IPS DF 4.7 (cell line): ENCODE measurements at regions not wholly inside any gene's neighbourhood (a gene's known extent, or its start where the extent isn't known, plus 50 kb on each side); places are given as distances from the start of the nearest gene placed in this dataset.

Experiments
- DNase-seq: peaks from one replicate; pipeline ENCODE4 v3.0.0-alpha.2; 2013; ENCODE audit warnings: low spot score; ENCODE audit errors: extremely low read depth

DNA sequence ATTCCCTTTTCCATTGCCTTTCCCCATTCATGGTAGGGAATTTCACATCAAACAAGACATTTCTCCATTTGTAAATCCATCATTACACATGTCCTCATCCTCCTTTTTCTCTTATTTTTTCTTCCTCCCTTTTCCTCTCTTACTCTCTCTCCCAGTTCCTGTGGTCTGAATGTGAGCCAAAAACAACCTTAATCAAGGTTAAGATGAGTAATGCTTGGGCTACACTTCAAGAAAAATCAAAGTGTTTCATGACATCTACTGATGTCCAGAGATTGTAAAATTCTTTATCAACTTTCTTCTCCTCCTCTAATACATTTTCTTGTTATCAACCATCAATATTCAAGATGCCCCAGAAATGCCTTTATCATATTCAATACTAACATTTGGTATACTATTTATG, 172.5 kb upstream of the PRNP start:
- DNase-seq = no peak

DNA sequence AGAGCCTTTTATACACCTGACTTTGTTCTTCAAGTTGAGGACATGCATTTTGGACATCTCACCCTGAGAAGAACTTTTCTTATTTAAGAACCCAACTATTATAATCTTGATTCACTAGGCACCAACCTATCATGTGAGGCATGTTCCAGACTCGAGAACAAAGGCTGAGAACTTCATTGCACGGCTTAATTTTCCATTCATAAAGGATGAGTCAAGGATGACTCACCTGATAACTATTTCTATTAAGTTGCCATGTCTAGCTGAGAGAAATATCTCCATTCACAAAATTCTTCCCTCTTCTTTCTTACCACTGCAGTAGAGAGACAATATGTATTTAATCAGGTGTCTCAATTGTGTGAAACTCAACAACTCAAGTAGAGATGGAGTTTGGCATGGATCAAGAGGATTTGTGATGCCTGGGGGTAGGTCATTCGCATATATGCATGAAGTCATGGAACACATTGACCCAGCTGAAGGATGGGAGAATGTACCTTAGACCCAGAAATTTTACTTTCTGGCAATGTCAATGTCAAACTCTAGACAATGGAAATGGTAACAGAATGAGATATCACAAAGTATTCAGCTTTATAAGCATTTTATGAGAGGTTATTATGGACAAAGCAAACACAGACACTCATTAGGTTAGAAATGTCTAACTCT, 173.2 kb upstream of the PRNP start:
- no peak for DNase-seq

DNA sequence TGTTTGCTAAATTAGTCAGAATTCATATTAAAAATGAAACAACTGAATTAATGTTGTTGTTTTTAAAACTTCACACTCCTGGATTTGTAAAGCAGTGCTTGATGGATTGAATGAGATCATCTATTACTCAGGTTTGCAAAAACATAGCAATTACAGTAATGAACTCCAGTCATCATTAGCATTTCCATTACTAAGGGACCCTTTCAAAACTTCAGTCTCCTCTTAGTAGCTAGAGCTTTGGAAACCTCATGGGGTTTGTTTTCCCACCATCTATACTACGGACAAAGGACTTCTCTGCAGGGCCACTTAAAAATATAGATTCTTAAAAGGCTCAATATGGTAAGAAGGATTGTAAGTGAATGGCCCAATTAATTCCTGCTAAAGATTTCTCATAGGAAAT, 174.5 kb upstream of the PRNP start:
- DNase-seq = no peak

DNA sequence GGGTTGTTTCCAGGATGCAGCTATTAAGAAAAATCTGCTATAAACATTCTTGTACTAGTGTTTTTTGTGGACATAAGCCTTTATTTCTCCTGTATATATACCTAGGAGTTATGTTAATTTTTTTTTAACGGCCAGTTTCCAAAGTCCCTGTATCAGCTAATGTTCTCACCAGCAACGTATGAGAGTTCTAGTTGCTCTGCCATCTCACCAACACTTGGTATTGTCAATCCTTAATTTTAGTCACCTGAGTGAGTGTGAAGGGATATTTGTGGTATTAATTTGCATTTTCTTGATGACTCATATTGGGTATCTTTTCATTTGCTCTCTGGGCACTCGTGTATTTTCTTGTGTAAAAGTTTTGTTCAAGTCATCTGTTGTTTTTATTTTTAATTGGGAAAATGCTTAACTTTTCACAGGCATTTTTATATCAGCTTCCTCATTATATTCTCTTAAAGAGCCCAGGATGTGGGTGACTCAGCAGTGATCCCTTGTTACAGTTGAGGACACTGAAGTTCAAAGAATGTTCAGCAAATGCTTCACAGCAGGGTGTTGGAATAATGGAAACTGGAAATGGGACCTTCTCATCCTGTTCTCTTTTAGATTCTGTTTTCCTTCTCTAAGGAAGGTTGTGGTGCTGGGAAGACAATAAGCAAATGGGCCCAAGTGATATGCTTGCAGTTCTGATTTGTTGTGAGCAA, 176.3 kb upstream of the PRNP start:
- no peak for DNase-seq

DNA sequence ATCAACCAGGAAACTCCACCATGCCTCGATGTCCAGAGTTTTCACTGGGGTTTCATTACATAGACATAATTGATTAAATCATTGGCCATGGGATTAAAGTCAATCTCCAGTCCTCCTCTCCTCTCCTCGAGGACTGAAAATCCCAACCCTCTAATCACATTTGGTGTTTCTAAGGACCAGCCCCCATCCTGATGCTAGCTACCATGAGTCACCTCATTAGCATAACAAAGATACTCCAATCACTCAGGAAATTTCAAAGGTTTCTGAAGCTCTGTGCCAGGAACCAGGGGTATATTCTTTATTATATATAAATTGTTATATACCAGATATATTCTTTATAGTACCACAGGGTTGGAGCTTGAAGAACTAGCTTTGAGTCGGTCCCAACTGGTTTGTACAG, 177.5 kb upstream of the PRNP start:
- peak; percentile 56 for DNase-seq

DNA sequence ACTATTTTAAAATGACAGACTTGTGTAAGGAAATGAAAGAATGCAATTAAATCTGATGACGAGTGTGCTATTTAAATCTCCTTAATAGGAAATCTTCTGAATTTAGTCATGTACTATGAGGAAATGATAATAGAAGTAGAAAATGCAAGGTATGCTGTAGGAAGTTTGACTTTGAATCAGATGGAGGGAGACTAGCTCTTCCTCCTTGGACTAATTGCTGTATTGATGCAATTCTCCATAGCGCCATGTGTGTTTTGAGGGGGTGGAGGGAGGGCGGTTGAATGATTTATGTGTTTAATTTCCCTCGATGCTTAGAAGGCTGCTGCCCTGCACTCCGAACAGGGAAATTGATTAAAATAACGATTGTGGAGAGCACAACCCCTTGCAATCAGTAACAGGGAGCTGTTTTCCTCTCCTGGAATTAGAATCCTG, 179.0 kb upstream of the PRNP start:
- DNase-seq = no peak

DNA sequence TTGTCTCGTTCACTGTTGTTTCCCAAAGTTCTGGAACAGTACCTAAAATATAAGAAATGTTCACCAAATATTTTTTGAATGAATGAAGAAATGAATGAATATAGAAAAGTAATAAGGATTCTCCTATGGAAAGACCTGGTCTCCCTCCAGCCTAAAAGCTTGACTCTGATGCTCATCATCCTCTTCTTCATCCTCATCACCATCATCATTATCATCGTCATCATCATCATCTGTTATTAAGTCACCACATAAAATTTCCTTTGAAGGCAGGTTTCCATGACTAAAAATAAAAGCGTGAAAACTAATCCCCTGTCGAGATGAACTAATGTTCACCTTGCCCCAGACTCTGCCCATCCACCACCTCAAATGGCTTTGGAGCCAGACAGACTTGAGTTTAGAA, 181.4 kb upstream of the PRNP start:
- DNase-seq = no peak

DNA sequence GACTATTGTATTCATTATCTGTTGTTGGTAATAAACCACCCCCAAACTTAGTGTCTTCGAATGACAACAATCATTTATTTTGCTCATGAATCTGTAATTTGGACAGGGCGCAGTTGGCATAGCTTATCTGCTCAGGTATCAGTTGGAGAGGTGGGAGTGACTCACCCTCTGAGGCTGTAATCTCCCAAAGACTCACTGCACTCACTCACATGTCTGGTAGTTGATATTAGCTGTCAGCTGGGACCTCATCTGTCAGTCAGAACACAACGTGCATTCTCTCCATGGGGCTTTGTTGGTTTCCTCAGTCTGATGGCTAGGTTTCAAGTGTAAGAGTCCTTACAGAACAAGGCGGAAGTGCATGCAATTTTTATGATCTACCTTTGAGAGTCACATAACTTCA, 183.5 kb upstream of the PRNP start:
- no peak for DNase-seq

DNA sequence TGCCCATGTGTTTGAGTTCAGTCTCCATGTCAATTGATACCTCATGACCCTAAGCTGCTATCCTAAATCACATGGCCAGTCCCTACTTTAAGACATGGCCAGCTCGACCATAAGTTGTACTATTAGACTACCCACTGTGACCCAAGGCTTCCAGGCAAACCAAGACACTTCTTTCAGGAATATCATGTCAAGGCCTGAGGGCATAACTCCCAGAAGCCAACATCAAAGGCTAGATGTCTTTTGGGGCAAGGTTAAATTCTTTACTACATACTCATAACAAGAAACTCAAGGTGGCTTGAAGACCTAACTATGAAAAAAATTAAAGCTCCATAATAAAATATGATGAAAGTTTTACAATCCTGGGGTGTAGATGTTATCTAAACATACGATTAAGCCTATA, 192.9 kb upstream of the PRNP start:
- DNase-seq = no peak

DNA sequence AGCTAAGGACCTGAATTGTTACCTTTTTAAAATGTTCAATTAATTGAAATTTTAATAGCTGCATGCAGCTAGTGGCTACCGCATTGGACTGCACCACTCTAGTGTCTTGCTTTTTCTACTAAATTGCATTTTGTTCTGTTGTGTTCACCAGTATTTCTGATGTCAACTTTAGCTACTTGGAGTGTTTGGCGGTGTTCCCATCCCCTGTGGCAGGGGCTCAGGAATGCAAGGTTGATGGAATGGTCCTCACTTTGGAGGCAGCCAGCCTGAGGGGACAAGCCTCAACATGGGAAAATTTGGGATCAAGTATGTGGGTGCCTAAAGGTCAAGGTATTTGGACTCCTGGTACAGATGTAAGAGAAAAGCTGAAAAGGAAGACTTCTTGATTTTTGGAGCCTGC, 194.6 kb upstream of the PRNP start:
- DNase-seq = no peak

DNA sequence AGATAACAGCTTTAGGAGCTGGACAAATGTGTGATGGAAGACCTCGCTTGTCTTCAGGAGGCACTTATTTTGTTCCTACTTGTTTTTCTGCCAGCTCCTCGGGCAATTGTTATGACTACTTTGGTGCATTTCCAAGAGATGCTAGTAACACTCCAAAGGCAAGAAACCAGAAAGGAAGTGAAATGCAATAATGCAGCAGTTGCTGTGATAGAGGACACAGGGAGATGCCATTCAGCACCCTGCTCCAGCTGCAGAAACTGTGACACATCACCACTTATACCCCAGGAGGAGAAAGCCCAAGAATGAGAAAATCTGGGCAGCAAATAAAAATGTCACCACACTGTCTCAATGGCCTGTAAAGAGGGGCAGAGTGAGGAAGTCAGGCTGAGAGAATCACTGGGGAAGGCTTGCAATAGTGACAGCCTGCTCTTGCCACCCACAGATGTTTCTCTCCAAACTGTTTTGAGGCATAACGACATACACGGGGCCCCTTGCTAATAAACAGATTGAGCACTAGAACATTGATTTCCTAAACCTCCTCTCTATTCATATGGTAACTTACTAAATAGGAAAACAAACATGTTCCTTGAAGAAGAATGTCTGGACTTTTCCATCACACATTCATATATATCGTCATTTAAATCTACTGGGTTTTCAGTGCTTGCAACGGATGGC, 195.5 kb upstream of the PRNP start:
- DNase-seq = no peak

DNA sequence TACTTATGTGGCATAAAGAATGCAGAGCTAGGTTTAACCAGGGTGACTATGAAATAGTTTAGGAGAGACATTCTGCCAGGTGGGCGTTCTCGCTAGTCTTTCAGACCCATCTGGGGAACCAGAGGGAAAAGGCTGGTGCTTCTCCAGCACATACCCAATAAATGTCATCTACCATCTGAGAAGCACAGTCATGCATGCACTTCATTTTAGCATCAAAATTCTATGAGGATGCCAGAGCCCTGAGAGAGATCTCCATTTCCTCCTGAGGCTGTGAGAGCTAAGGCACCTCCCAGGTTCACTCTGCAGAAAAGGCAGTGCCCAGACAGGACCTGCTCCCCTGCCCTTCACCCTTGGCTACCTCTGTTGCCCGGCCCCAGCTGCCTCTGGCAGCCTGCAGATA, 196.2 kb upstream of the PRNP start:
- no peak for DNase-seq

DNA sequence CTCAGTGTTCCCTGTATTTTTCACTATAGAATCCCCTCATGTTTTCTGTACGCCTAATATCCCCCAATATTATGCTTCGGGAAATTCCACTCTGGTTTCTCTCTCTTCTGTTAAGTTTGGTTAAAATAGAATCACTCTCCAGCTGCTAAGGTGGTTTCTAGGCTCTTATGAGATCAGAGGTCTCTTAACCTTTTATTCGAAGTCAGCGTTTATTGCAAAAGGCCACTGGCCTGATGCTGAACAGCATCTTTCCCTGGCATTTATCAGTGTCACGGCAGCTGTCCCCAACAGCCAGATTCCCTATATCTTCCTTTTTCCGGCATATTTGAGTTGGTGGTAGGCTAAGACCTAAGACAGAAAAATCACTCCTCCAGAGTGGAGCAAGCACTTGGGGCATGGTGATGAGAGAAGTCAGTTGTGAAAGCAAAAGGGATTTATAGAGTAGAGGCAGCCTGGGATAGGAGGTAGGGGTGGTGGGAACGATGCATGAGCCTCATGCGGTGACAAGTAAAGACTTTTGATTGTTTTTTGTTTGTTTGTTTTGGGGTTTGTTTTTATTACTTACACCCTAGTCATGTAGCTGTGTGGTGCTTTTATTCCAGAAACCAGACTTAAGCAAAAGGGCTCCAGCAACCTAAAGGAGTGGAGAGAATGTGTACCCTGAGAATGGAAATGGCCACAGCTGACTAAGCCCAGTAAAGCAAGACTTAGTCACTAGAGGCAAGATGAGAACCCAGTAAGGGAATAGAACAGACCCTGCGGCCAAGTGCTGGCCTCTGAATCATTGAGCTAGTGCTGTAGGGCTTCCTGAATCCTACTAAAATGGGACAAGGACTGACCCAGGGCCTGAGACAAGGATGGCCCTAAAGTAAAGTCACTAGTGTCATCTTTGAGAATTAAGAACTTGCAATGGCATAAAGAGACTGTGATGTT, 197.6 kb upstream of the PRNP start:
- no peak for DNase-seq

DNA sequence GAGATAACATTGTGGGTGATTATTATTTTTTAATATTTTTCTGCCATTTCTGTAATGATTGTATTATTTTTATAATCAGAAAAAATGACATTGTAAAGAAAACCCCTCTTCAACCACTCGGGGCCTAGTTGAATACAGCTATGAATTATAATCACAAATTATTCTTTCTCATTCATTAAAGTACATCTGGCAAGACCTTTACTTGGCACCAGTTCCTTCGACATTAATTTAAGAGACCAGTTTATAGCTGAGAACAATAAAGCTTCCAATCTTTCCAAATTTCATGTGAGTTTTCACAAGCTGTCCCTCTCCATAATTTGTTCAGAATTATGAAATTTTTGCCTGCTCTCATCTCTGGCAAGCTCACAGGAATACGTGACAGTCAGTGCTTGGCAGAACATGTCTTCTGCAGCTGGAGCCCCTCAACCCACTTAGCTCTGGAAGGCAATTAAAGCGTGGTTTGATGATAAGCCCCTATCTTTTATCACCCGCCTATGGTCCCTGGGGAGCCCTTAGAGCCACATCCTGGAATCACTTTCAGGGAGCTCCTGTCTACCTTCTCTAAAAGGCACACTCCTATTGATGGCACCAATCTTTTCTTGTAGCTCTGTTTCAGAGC, 201.8 kb upstream of the PRNP start:
- DNase-seq = no peak

DNA sequence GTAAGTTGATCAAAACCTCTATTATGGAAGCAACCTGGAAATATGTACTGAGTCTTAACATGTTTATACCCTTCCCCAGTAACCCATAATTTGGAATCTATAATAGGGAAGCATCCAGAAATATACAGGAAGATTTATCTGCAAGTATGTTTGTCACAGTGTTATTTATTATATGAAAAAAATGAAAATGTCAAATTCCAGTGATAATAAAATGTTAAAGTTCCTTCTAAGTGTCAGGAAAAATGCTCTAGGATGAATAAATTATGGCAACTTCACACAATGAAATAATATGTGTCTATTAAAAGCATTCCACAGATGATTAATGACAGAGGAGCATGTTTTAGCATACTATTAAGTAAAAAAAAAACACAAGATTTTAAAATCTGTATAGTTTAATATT, 202.3 kb upstream of the PRNP start:
- no peak for DNase-seq

DNA sequence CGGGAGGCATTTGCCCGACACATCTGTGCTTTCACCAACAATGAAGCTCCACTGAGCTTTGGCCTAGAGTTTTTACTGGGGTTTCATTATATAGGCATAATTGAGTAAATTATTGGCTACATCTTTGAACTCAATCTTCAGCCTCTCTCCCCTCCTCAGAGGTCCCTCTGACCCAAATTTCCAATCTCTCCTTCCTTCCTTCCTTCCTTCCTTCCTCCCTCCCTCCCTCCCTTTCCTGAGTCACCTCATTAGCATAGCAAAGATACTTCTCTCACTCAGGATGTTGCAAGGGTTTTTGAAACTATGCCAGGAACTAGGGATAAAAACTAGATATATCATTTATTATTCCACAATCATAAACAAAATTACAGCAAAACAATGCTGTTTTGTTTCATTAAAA, 202.8 kb upstream of the PRNP start:
- no peak for DNase-seq

DNA sequence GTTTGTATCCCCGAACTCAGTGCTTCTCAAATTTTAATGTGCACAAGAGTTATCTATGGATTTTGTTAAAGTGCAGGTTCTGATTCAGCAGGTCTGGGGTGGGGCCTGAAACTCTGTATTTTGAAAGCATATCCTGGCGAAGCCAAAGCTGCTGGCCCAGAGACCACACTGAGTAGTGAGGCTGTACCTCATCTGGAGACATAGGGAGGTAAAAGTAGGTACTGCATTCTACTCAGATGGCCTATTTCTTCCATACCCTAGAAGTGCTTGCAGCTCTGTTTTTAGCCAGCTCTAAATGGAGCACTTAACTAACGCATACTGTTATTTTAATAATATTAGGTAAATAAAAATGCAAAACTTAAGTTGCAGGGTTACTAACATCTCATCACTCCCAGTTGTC, 206.2 kb upstream of the PRNP start:
- no peak for DNase-seq

DNA sequence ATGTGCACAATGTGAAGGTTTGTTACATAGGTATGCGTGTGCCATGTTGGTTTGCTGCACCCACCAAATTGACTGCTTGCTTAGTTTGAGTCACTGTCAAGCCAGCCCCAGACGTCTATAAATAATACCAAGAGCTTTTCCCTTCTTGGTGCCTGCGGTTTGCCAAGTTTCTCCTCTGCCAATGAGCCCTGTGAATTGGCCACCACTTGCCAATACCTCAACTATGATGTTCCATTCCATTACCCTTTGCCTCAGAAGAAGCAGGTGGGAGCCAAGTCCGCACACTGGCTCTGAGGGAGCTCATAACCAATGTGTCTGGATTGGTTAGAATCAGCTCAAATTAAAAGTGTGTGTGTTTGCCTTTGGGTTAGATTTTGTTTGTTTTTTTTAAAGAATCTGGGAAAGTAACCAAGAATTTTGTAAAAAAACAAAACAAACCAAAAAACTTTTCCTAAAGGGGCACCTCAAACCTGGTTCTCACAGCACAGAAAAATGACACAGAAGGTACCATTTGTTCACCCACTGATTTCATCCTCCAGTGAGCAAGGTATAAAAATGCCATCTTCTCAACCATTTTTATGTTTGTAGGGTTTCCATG, 209.3 kb upstream of the PRNP start:
- DNase-seq = no peak

DNA sequence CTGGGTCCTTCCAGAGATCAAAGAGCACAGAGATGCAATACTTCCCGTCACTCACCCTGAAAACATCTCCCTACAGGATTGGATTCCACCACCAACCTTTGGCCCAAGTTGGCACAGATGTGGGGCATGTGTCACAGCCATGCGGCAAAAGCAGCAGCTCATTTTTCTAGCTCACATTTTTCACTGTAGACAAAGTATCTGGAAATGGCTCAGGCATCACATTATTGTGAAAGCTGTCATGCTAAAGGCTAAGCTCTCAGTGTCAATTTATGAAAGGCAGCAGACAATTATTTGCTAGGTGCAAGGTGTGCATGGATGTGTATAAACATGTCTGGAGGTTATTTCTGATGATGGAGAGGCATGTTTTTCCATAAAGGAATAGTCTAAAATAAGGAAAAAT, 213.3 kb upstream of the PRNP start:
- no peak for DNase-seq

DNA sequence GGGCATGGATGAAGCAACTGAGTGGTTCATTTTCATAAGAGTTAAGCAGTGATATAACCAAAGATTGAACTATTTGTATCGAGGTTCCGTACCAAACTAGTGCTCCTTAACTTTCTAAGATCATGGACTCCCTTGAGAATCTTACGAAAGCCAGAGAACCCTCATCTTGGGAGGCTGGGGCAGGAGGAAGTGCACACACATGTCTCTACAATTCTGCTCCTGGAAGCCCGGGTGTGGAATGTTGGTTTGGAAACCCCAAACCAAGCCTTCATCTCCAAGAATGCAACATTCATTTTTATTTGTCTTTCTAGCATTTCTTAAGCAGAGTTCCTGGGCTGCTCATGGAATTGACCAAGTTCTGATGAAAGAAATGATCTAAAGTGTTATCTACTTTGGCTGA, 215.0 kb upstream of the PRNP start:
- no peak for DNase-seq

DNA sequence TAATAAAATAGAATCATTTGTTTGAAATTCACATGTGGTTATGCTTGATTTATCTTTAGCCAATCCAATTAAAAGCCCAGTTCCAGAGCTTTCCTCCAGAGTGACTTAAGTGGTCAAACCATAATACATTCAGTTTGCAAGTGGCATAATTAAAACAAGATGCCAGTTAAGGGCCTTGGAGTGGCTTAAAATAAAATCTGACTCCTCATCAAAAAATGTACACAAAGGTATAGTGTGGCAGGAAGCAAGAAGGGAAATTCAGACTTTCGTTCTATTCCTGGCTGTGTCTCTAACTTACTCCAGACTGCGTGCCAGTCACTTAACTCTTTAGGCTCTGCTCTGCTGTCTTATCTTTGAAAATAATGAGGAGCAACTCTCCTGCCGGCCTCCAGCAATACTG, 215.9 kb upstream of the PRNP start:
- no peak for DNase-seq
